ENCODE measurements at regions not wholly inside any gene's neighbourhood (a gene's known extent, or its start where the extent isn't known, plus 50 kb on each side); places are given as distances from the start of the nearest gene placed in this dataset.
"Not testable (repeated sequence)": the region's sequence is repeated elsewhere in the genome, so short reads cannot be mapped to it uniquely, and the experiment has no call there.

- peak; percentile 8 for TF ChIP-seq CTCF (IDR thresholded peaks at IDR 0.05; ENCODE audit: low read depth, low read length, missing input control)
- TF ChIP-seq TAF1 (conservative IDR thresholded peaks at IDR 0.05); MAX (IDR thresholded peaks at IDR 0.05); REST (IDR thresholded peaks at IDR 0.05); JUND (IDR thresholded peaks at IDR 0.05); GABPA (IDR thresholded peaks at IDR 0.05 in 1 of 2, conservative IDR thresholded peaks at IDR 0.05 in 1 of 2); FOXA1 (IDR thresholded peaks at IDR 0.05); ZBTB33 (IDR thresholded peaks at IDR 0.05); YY1 (IDR thresholded peaks at IDR 0.05); RAD21 (IDR thresholded peaks at IDR 0.05); SP1 (IDR thresholded peaks at IDR 0.05): not testable (repeated sequence)
Measured at GRCh38 chr14:106348873-106349540, 822.6 kb downstream of the TMEM121 start.
